ENCODE measurements at regions not wholly inside any gene's neighbourhood (a gene's known extent, or its start where the extent isn't known, plus 50 kb on each side); places are given as distances from the start of the nearest gene placed in this dataset.

GRCh38 chr6:104357928-104358327 is 501.8 kb downstream of the HACE1 start:
- no peak for TF ChIP-seq EP300 (IDR thresholded peaks at IDR 0.05; ENCODE audit: low read depth)
- TF ChIP-seq, protein P1, sequence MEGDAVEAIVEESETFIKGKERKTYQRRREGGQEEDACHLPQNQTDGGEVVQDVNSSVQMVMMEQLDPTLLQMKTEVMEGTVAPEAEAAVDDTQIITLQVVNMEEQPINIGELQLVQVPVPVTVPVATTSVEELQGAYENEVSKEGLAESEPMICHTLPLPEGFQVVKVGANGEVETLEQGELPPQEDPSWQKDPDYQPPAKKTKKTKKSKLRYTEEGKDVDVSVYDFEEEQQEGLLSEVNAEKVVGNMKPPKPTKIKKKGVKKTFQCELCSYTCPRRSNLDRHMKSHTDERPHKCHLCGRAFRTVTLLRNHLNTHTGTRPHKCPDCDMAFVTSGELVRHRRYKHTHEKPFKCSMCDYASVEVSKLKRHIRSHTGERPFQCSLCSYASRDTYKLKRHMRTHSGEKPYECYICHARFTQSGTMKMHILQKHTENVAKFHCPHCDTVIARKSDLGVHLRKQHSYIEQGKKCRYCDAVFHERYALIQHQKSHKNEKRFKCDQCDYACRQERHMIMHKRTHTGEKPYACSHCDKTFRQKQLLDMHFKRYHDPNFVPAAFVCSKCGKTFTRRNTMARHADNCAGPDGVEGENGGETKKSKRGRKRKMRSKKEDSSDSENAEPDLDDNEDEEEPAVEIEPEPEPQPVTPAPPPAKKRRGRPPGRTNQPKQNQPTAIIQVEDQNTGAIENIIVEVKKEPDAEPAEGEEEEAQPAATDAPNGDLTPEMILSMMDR (IDR thresholded peaks at IDR 0.05): no peak
- TF ChIP-seq POLR2AphosphoS5 (IDR thresholded peaks at IDR 0.05): no peak
